Keratinocyte (primary cell): ENCODE measurements at regions not wholly inside any gene's neighbourhood (a gene's known extent, or its start where the extent isn't known, plus 50 kb on each side); places are given as distances from the start of the nearest gene placed in this dataset.

ENCODE experiments used
- EZH2 ChIP-seq: IDR thresholded peaks from one replicate; pipeline ENCODE4 v1.6.1; 2012; ENCODE audit warnings: inconsistent platforms, mild to moderate bottlenecking, low read length, moderate library complexity
- TF ChIP-seq, protein P1 (sequence below), 3 experiments: IDR thresholded peaks in 1 of 3; conservative IDR thresholded peaks in 1 of 3; optimal IDR thresholded peaks in 1 of 3; 2 replicates in 2 of 3; 3 replicates in 1 of 3; pipeline versions ENCODE3 to v1.5.1; 2011; ENCODE audit warnings: low read length in 3 of 3, mild to moderate bottlenecking in 3 of 3, moderate library complexity in 2 of 3, control low read depth in 1 of 3, inconsistent platforms in 1 of 3; ENCODE audit not compliant: insufficient read depth in 2 of 3; ENCODE audit errors: extremely low read depth in 1 of 3

DNA sequence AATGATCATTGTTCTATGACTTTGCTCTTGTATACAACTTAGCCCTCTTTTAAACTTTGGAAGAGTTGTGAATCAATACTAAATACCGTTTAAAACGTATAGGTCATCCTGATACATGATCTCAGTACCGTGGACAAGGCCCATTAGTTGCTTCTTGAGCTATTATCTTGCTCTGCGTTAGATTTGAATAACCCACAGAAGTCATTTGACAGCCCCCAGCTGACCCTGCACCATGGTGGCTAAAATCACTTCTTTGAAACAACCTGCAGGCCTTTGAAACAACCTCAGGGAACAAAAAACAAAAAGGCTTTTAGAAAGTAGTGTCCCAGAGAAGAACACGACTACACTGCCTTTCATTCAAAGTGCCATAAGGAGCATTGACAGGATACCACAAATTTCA, 473.0 kb upstream of the ADGRL2 start:
- TF ChIP-seq, protein P1, sequence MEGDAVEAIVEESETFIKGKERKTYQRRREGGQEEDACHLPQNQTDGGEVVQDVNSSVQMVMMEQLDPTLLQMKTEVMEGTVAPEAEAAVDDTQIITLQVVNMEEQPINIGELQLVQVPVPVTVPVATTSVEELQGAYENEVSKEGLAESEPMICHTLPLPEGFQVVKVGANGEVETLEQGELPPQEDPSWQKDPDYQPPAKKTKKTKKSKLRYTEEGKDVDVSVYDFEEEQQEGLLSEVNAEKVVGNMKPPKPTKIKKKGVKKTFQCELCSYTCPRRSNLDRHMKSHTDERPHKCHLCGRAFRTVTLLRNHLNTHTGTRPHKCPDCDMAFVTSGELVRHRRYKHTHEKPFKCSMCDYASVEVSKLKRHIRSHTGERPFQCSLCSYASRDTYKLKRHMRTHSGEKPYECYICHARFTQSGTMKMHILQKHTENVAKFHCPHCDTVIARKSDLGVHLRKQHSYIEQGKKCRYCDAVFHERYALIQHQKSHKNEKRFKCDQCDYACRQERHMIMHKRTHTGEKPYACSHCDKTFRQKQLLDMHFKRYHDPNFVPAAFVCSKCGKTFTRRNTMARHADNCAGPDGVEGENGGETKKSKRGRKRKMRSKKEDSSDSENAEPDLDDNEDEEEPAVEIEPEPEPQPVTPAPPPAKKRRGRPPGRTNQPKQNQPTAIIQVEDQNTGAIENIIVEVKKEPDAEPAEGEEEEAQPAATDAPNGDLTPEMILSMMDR (optimal IDR thresholded peaks at IDR 0.05 in 1 of 3, IDR thresholded peaks at IDR 0.05 in 1 of 3, conservative IDR thresholded peaks at IDR 0.05 in 1 of 3; ENCODE audit: extremely low read depth in 1 of 3, insufficient read depth in 2 of 3, low read length in 3 of 3) = no peak
- TF ChIP-seq EZH2 = no peak
